Tibial nerve (tissue), 4 donors: ENCODE measurements at regions not wholly inside any gene's neighbourhood (a gene's known extent, or its start where the extent isn't known, plus 50 kb on each side); places are given as distances from the start of the nearest gene placed in this dataset.

ENCODE experiments used
- DNase-seq, 2 donors: peaks; one replicate each; pipeline ENCODE4 v3.0.0-alpha.2; 2019; ENCODE audit warnings: low spot score in 2 of 2
- H3K27ac ChIP-seq, 4 donors: fragments of 200-600 bp; sonication (generic) in 3 of 4; one replicate each; pipeline ENCODE4 v1.5.1; 2017 to 2019; ENCODE audit warnings: mild to moderate bottlenecking in 1 of 4
- H3K27me3 ChIP-seq, 2 donors: fragments of 200-600 bp; sonication (generic) in 1 of 2; one replicate each; pipeline versions ENCODE4 v1.5.1 to v1.6.0; 2017 to 2019
- H3K36me3 ChIP-seq, 3 donors: fragments of 200-600 bp; sonication (generic); one replicate each; pipeline ENCODE4 v1.5.1; 2018 to 2019
- H3K4me1 ChIP-seq, 4 donors: fragments of 200-600 bp; sonication (generic) in 3 of 4; one replicate each; pipeline ENCODE4 v1.5.1; 2017 to 2019
- H3K4me3 ChIP-seq, 4 donors: fragments of 200-600 bp; sonication (generic) in 3 of 4; one replicate each; pipeline ENCODE4 v1.5.1; 2017 to 2019; ENCODE audit warnings: mild to moderate bottlenecking in 1 of 4, moderate library complexity in 1 of 4
- H3K9me3 ChIP-seq, 4 donors: fragments of 200-600 bp; sonication (generic) in 3 of 4; one replicate each; pipeline ENCODE4 v1.5.1; 2017 to 2019
- EP300 ChIP-seq, 2 donors: sonication (generic); formaldehyde crosslinking; IDR thresholded peaks; one replicate each; pipeline ENCODE4 v1.6.1; 2017; ENCODE audit warnings: antibody characterized with exemption in 2 of 2, mild to moderate bottlenecking in 1 of 2
- POLR2A ChIP-seq, 2 donors: fragments of 450-650 bp; IDR thresholded peaks; one replicate each; pipeline ENCODE4 v1.6.1; 2017; ENCODE audit warnings: antibody characterized with exemption in 2 of 2, mild to moderate bottlenecking in 2 of 2, moderate library complexity in 2 of 2
- WGBS, 2 donors: methylation state at CpG; one replicate each; pipeline ENCODE4 v1.1.5; 2018; 5-methylcytosine and 5-hydroxymethylcytosine counted together
- TF ChIP-seq, protein P1 (sequence below), 5 experiments: fragments of 200-600 bp in 3 of 5; fragments of 450-650 bp in 2 of 5; sonication (generic) in 3 of 5; IDR thresholded peaks; one replicate each; pipeline ENCODE4 v1.5.1; 2016 to 2019; ENCODE audit warnings: antibody characterized with exemption in 5 of 5, mild to moderate bottlenecking in 3 of 5, moderate library complexity in 2 of 5

DNA sequence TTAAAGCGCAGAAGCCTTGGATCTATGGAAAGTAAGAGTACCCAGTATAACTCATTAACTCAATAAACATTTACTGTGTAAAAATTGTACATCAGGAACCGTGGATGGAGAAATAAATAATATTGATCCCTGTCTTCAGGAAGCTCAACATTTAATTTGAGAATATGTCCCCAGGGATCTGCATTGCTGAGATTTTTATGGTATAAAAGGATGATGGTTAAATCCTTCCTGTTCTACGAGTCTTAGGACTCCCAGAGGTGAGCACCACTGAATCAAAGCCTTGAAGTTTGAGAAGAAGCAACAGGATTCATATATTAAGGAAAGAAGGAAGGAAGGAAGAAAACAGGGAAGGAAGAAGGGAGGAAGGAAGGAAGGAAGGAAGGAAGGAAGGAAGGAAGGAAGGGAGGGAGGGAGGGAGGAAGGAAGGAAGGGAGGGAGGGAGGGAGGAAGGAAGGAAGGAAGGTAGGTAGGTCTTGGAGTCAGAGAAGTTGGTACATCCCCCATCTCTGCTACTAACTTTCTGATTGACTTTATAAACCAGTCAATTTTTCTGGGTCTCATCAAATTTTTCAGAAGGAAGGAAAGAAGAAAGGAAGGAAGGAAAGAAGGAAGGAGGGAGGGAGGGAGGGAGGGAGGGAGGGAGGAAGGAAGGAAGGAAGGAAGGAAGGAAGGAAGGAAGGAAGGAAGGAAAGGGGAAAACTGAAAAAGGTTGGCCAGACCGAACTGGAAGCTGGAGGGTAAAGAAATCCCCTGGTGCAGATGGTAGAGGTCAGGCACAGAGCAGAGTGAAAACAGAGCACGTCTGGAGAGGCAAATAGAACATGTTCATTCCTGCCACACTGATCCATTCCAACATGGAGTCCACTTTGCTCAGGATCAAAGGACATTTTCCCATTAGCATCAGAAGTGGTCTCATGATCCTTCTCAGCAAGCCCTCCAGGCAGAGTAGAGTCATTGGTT is 422.2 kb upstream of the CDH11 start:
- no peaks in the 10 kb centered on the region for H3K27me3 ChIP-seq
- TF ChIP-seq, protein P1, sequence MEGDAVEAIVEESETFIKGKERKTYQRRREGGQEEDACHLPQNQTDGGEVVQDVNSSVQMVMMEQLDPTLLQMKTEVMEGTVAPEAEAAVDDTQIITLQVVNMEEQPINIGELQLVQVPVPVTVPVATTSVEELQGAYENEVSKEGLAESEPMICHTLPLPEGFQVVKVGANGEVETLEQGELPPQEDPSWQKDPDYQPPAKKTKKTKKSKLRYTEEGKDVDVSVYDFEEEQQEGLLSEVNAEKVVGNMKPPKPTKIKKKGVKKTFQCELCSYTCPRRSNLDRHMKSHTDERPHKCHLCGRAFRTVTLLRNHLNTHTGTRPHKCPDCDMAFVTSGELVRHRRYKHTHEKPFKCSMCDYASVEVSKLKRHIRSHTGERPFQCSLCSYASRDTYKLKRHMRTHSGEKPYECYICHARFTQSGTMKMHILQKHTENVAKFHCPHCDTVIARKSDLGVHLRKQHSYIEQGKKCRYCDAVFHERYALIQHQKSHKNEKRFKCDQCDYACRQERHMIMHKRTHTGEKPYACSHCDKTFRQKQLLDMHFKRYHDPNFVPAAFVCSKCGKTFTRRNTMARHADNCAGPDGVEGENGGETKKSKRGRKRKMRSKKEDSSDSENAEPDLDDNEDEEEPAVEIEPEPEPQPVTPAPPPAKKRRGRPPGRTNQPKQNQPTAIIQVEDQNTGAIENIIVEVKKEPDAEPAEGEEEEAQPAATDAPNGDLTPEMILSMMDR (IDR thresholded peaks at IDR 0.05), result no peak
- TF ChIP-seq POLR2A (IDR thresholded peaks at IDR 0.05), result no peak
- TF ChIP-seq EP300 (IDR thresholded peaks at IDR 0.05), result no peak
- no peaks in the 10 kb centered on the region for H3K36me3 ChIP-seq
- H3K9me3 ChIP-seq, result no peaks in the 10 kb centered on the region
- no peak overlapping the region for H3K27ac ChIP-seq
- WGBS, 2 donors, result 82 to 86% methylated on average over 5 of the region's 5 CpGs
- DNase-seq, result no peak
- peaks cover 0 to 30% (median 14%) of the 10 kb centered on the region in 4 donors for H3K4me1 ChIP-seq
- H3K4me3 ChIP-seq, result no peak overlapping the region

DNA sequence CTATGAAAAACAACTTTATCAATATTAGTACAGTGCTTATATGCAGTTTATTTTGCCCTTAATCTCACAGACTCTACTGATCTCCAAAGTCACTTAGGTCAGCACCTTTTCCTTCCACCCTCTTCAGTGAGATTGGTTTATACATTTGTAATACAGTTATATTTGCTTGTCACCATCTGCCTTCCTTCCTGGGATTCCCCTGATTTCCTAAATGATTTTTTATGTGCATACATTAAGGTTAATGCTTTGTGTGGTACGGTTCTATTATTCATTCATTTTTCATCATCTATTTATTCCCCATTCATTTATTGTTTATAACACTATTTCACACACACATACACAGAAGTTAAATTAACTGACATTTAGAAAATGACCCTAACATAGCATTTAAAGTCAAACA is 419.8 kb upstream of the CDH11 start:
- H3K4me3 ChIP-seq, result no peak overlapping the region
- no peak for DNase-seq
- no peaks in the 10 kb centered on the region for H3K27me3 ChIP-seq
- TF ChIP-seq POLR2A (IDR thresholded peaks at IDR 0.05) (no peak), EP300 (IDR thresholded peaks at IDR 0.05) (no peak)
- TF ChIP-seq, protein P1 (IDR thresholded peaks at IDR 0.05), result no peak
- WGBS, 2 donors, result 81 to 93% methylated on average over 1 of the region's 1 CpG
- H3K4me1 ChIP-seq, result peaks cover 0 to 7% (median 2%) of the 10 kb centered on the region in 4 donors
- H3K36me3 ChIP-seq, result no peaks in the 10 kb centered on the region
- no peaks in the 10 kb centered on the region for H3K9me3 ChIP-seq
- no peak overlapping the region for H3K27ac ChIP-seq

DNA sequence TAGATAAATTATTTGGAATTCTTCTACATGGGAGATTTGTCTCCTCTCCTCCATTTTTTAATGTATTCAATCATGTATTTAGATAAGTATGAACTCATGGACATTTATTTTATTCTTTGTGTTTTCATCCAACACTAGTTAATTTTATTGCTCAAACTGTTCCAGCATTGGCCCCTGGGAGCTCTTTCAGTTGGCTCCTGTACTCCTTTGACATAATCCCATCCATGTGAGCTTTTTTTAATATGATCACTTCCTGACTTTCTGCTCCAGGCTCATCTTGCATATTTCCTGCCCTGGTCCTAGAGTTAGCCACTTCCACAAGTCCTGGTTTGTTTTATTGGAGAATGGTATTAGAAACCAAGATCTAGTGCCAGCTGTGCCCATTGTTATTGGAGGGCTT is 419.0 kb upstream of the CDH11 start:
- Histone ChIP-seq H3K9me3 (no peaks in the 10 kb centered on the region), H3K27me3 (no peaks in the 10 kb centered on the region), H3K36me3 (no peaks in the 10 kb centered on the region), H3K27ac (no peak overlapping the region), H3K4me1 (no peaks in the 10 kb centered on the region), H3K4me3 (no peak overlapping the region)
- no peak for TF ChIP-seq POLR2A (IDR thresholded peaks at IDR 0.05)
- TF ChIP-seq, protein P1 (IDR thresholded peaks at IDR 0.05), result no peak
- no peak for TF ChIP-seq EP300 (IDR thresholded peaks at IDR 0.05)
- no peak for DNase-seq

DNA sequence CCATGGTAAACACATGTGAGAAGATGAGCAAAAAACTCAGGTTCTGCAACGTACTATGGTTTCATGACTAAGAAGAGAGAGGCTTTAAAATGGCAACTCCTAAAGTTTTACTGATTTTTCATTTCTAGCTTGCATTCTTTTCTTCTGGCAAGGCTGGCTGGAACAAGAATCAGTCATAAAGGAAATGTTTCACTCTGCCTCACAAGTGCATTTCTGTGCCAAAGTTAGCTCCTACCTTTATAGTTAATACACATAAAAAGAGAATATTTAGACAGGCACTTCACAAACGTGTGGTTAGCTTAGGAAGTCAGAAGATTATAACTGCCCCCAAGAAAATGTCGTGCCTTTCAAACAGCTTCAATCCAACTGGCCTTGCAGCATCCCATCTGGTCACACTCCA is 417.1 kb upstream of the CDH11 start:
- Histone ChIP-seq H3K9me3 (no peaks in the 10 kb centered on the region), H3K27me3 (no peaks in the 10 kb centered on the region), H3K4me1 (no peaks in the 10 kb centered on the region), H3K4me3 (no peak overlapping the region), H3K36me3 (no peaks in the 10 kb centered on the region), H3K27ac (no peak overlapping the region)
- WGBS, 2 donors, result 61 to 67% methylated on average over 3 of the region's 3 CpGs
- TF ChIP-seq EP300 (IDR thresholded peaks at IDR 0.05) (no peak), POLR2A (IDR thresholded peaks at IDR 0.05) (no peak)
- TF ChIP-seq, protein P1 (IDR thresholded peaks at IDR 0.05), result no peak
- no peak for DNase-seq

DNA sequence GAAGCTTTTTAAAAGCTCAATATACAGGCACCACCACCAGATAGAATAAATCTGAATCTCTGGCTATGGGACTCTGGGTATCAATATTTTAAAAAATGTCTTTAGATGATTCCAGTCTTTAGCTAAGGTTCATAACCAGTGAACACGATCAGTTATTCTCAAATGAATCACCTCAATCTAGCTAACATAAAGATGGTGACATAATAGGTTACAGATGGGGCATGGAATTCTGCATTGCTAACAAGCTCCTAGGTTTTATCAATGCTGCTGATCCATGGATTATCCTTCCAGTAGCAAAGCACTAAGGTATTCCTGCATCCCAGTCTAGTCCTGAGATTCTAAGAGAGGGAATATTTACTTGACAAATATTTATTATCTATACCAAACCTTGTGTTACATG is 415.5 kb upstream of the CDH11 start:
- no peaks in the 10 kb centered on the region for H3K27me3 ChIP-seq
- no peak overlapping the region for H3K4me3 ChIP-seq
- no peak for DNase-seq
- TF ChIP-seq, protein P1 (IDR thresholded peaks at IDR 0.05), result no peak
- TF ChIP-seq POLR2A (IDR thresholded peaks at IDR 0.05) (no peak), EP300 (IDR thresholded peaks at IDR 0.05) (no peak)
- H3K9me3 ChIP-seq, result no peaks in the 10 kb centered on the region
- no peaks in the 10 kb centered on the region for H3K36me3 ChIP-seq
- H3K4me1 ChIP-seq, result no peaks in the 10 kb centered on the region
- no peak overlapping the region for H3K27ac ChIP-seq
- 48 to 80% methylated on average over 1 of the region's 1 CpG for WGBS, 2 donors
